Putamen (tissue), 1 donor: ENCODE measurements at regions not wholly inside any gene's neighbourhood (a gene's known extent, or its start where the extent isn't known, plus 50 kb on each side); places are given as distances from the start of the nearest gene placed in this dataset.
"Not testable (repeated sequence)": the region's sequence is repeated elsewhere in the genome, so short reads cannot be mapped to it uniquely, and the experiment has no call there.

Experiments
- DNase-seq: peaks from one replicate; pipeline ENCODE4 v3.0.0-alpha.2; 2016; ENCODE audit warnings: low spot score

- no peak for DNase-seq
Observed at GRCh38 chr1:61580417-61580816, 144.5 kb downstream of the TM2D1 start.

DNA sequence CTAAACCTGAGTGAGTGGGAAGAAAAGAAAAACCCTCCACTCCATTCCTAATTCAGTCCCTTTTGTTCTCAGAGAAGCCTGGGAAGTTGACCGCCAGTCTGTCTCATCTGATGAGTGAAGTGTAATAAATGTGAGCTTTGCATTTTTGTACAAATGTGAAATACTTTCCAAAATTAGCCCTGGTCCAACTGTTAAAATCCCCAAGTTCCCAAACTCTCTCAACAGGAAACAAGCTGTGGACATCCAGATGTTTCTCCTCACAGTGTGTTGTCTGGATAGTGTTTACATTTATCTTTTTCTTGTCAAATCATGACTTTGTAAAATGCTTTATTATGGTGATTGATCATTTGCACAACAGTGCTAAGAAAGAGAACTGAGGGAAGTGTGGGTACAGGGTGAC, 145.1 kb downstream of the TM2D1 start:
- no peak for DNase-seq

DNA sequence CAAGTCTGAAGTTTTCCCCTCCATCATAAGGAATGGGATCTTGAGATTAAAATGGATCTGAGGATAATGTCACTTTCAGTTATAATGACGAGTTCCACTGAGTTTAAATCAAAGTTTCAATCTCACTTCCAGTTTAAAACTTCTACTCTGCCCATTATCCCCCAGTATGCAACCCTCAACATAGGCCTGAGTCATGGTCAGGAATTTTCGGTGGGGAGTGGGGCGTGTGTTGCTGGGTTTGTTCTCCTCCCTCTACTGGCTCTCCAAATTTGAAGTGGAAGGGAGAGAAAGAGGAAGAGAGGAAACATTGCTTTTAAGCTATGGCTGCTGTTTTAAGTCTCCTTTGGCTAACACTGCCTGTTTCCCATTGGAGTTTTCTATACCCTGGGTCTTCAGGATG, 152.9 kb downstream of the TM2D1 start:
- DNase-seq = no peak

DNA sequence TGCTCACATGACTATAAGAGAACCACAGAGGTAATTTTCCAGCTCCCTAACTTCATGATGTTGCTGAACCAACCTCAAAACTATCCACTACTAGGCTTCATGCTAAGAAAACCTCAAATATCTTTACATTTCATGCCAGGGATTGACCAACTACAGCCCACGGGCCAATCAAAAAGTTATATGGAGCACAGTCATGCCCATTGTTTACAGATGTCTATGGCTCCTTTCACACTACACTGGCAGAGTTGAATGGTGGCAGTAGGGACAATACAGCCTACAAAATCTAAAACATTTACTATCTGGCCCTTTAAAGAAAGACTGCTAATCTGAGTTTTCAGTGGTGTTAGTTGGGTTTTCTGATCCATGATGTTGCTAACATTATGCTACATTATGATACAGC, 154.8 kb downstream of the TM2D1 start:
- DNase-seq = no peak

GRCh38 chr1:61569303-61569621, 155.7 kb downstream of the TM2D1 start:
- peak; percentile 57 for DNase-seq

- no peak for DNase-seq
Observed at GRCh38 chr1:61568460-61569302, 156.3 kb downstream of the TM2D1 start.

DNA sequence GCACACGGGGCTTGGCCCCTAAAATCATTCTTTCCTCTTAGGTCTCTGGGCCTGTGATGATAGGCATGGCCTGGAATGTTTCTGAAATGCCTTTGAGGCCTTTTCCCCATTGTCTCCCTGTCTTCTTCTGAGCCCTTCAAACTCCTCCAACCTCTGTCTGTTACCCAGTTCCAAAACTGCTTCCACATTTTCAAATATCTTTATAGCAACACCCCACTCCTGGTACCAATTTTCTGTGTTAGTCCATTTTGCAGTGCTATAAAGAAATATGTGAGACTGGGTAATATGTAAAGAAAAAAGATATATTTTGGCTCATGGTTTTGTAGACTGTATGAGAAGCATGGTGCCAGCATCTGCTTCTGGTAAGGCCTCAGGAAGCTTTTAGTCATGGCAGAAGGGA, 158.8 kb downstream of the TM2D1 start:
- DNase-seq = no peak

DNA sequence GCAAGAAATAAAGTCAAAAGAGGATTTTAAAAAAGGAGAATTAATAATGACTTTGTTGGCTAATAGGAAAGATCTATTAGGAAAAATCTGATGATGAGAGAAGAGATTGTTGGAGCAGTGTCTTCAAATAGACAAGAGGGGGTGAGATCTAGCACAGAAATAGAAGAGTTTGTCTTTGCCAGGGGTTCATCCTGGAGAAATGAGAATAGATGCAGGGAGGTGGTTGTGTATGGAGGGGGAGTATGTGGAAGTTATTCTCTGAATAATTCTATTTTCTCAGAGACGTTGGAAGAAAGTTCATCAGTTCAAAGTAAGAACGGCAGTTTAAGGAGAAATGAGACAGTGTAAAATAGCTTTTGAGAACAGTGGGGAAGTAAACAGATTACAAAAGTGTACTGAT, 161.3 kb downstream of the TM2D1 start:
- peak; percentile 62 for DNase-seq

GRCh38 chr1:61561666-61562065, 163.3 kb downstream of the TM2D1 start:
- no peak for DNase-seq

DNA sequence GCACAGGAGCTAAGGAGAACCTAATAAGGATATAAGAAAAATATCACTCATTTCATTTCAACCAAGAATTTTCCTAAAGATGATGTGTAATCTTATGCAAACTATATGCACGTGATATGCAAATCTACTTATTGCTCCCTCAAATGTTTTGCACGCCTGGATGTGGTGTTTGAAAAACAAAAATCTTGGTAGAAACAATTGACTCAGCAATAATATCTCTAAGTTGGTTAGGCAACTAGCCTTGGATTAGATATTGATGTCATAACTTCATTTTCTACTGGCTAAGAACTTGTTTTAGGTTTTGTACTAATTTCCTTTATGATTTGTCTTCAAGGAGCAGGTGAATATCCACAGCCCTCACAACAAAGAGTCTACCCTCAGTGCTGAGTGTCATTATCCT, 164.6 kb downstream of the TM2D1 start:
- DNase-seq = no peak

- DNase-seq = no peak
Observed at GRCh38 chr1:61556631-61557030, 168.3 kb downstream of the TM2D1 start.

DNA sequence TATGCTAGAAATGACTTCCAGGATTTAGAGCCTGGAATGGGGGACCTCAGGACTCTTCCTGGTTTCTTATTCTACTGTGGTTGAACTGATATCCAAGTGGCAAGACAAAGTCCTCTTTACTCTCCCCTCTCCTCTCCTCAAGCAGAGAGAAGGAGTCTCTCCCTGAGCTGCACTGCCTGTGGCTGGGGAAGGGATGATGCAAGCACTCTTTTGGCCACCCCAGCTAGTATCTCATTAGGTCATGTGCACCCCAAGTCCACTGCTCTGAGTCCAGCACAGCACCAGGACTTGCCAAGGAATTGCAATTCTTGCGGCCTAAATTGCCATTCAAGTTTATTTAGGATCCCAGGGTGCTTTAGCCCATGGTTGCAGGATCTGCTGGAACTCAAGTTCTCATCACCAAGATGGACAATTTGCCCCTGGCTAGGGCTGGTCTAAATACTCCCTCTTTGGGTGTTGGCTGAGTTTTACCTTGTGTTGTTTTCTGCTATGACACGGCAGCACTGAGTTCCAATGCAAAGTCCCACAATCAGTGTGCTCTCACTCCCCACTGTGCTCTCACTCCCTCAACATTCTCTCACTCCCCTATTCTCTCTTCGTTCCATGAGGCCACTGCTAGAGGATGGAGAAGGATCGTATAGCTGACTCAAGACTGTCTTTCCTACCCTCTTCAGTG, 172.2 kb downstream of the TM2D1 start:
- no peak for DNase-seq

DNA sequence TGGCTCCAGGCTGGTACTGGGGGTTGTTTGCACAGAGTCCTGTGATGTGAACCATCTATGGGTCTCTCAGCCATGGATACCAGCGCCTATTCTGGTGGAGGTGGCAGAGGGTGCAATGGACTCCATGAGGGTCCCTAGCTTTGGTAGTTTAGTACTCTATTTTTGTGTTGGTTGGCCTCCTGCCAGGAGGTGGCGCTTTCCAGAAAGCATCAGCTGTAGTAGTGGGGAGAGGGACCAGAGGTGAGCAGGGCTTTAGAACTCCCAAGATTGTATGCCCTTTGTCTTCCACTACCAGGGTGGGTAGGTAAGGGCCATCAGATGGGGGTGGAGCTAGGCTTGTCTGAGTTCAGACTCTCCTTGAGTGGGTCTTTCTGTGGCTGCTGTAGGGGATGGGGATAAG, 177.6 kb downstream of the TM2D1 start:
- DNase-seq = not testable (repeated sequence)

- DNase-seq = not testable (repeated sequence)
Observed at GRCh38 chr1:61544870-61545269, 180.1 kb downstream of the TM2D1 start.

GRCh38 chr1:61543498-61543897, 181.4 kb downstream of the TM2D1 start:
- not testable (repeated sequence) for DNase-seq

DNA sequence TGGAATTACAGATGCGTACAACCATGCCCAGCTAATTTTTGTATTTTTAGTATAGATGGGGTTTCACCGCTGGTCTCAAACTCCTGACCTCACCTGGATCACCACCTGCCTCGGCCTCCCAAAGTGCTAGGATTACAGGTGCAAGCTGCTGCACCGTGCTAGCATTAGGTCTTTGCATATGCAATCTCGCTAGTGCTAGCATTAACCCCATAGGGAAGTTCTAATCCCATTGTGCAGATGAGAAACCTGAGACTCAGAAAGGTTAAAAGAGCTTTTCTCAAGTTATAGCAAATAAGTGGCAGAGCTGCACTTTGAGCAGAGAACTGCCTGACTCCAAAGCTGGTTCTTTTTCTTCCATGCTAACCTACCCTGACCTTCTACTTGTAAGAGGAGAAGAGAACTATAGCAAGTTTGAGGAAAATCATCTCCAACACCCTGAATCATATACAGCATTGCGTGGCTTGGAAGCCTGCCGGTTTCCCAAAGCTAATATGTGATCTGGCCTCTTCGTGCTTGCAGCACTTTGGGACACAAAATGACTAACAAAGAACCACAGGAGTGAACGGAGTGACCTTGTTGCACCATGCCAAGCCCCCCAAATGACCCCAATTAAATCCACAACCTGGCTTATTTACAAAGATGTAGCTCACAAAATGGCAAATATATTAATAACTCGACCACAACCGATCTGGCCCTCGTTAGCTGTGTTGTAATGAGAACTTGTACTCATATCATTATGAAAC, 185.1 kb downstream of the TM2D1 start:
- no peak for DNase-seq

DNA sequence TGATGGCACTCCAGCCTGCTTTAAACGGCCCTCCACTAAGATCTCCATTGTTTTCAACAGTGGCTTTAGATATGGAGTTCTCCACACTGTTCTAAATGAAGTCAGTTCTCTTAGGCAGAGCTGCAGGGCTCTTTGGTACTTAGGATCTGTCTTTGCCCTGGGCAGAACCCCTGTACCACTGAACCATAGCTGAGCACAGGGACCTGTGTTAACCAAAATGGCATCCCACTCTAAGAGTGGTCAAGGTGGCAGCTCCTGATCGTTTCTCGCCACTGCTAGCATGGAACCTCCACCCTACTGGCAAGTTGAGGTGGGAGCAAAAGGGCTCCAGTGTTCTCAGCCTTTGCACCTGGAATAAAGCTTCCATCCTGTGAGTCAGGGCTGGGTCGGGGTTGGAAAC, 186.7 kb downstream of the TM2D1 start:
- DNase-seq = no peak

DNA sequence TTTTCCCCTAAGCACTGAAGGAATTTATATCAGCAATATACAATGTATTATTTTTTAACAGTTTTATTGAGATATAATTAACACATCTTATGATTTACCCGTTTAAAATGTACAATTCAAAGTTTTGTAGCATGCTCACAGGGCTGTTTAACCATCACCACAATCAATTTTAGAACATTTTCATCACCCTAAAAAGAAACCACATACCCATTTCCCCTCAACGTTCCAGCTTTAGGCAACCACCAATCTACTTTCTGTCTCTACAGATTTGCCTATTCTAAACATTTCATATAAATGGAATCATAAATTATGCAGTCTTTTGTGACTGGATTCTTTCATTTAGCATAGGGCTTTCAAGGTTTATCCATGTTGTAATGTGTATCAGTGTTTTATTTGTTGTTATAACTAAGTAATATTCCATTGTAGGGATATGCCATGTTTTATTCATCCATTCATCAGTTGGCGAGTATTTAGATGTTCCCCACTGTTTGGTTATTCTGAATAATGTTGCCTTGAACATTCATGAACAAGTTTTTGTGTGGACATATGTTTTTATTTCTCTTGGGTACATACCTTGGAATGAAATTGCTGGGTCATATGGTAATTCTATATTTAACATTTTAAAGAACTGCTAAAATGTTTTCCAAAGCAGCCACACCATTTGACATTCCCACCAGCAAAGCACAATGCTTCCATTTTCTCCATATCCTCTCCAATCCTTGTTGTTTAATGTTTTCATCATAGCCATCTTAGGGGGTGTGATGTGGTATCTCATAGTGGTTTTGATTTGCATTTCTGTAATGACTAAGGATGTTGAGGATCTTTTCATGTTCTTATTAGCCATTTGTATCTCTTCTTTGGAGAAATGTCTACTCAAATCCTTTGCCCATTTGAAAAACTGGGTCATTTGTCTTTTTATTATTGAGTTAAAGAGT, 188.5 kb downstream of the TM2D1 start:
- no peak for DNase-seq

- DNase-seq = no peak
Observed at GRCh38 chr1:61534847-61535246, 190.1 kb downstream of the TM2D1 start.

- DNase-seq = no peak
Observed at GRCh38 chr1:61533546-61533945, 191.4 kb downstream of the TM2D1 start.

DNA sequence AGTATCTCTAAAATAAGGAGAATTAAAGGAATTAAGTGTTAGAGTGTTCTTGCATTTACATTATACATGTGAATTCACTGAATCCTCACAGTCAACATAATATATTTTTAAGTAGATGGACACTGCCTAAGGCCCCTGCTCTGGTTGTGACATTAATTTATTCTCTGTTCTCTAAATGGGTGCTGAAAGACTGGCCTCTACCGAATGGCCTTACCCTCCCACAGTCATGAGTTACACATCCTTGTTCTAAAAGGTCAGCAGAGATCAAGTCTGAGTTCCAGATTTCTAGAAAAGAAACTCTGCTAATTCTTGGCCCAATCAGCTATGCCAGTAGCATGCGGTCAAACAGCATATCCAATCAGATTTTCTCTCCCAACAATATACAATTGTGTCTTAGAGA, 193.2 kb downstream of the TM2D1 start:
- no peak for DNase-seq
